Panc1 (cell line): ENCODE measurements at regions not wholly inside any gene's neighbourhood (a gene's known extent, or its start where the extent isn't known, plus 50 kb on each side); places are given as distances from the start of the nearest gene placed in this dataset.

Experiments used
- POLR2AphosphoS5 ChIP-seq: IDR thresholded peaks from 2 replicates; pipeline ENCODE4 v1.6.1; 2012; ENCODE audit warnings: mild to moderate bottlenecking, low read depth, low read length, moderate library complexity
- TF ChIP-seq, protein P1 (sequence below): fragments of 450-650 bp; IDR thresholded peaks from 2 replicates; pipeline ENCODE4 v1.5.1; 2017; ENCODE audit warnings: mild to moderate bottlenecking

DNA sequence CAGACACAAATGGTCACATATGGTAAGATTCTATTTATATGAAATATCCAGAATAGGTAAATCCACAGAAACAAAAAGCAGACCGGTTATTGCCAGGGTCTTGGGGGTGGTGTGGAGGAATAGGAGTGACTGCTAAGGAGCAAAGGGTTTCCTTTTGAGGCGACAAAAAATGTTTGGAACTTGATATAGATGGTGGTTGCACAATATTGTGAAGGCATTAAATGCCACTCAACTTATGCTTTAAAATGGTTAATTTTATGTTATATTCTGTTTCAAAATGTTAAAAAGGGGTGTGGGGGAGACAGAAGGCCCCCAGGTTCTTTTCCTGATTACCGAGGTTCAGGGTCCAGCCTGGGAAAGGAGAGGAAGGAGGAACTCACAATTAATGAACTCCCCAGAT is 304.4 kb downstream of the RRAGC start:
- TF ChIP-seq, protein P1, sequence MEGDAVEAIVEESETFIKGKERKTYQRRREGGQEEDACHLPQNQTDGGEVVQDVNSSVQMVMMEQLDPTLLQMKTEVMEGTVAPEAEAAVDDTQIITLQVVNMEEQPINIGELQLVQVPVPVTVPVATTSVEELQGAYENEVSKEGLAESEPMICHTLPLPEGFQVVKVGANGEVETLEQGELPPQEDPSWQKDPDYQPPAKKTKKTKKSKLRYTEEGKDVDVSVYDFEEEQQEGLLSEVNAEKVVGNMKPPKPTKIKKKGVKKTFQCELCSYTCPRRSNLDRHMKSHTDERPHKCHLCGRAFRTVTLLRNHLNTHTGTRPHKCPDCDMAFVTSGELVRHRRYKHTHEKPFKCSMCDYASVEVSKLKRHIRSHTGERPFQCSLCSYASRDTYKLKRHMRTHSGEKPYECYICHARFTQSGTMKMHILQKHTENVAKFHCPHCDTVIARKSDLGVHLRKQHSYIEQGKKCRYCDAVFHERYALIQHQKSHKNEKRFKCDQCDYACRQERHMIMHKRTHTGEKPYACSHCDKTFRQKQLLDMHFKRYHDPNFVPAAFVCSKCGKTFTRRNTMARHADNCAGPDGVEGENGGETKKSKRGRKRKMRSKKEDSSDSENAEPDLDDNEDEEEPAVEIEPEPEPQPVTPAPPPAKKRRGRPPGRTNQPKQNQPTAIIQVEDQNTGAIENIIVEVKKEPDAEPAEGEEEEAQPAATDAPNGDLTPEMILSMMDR, result no peak
- TF ChIP-seq POLR2AphosphoS5, result no peak
